ENCODE measurements at regions not wholly inside any gene's neighbourhood (a gene's known extent, or its start where the extent isn't known, plus 50 kb on each side); places are given as distances from the start of the nearest gene placed in this dataset.

- TF ChIP-seq CTCF (IDR thresholded peaks at IDR 0.05) (no peak), POLR2A (IDR thresholded peaks at IDR 0.05) (no peak)
These were observed 54.3 kb upstream of the CCDC91 start for GRCh38 chr12:28135801-28136439.
